Heart right ventricle (tissue), 16 donors: ENCODE measurements at regions not wholly inside any gene's neighbourhood (a gene's known extent, or its start where the extent isn't known, plus 50 kb on each side); places are given as distances from the start of the nearest gene placed in this dataset.
"Not testable (repeated sequence)": the region's sequence is repeated elsewhere in the genome, so short reads cannot be mapped to it uniquely, and the experiment has no call there.

Experiments used
- ATAC-seq, 8 donors: fragments of 200-7000 bp; cut with Tn5 transposase; one replicate each; pipeline ENCODE4 v1.9.1; 2020; ENCODE audit warnings: mild to moderate bottlenecking in 8 of 8, moderate library complexity in 8 of 8, moderate number of reproducible peaks in 1 of 8
- DNase-seq, 2 donors: peaks; one replicate each; pipeline ENCODE4 v3.0.0-alpha.2; 2020
- H3K27ac ChIP-seq, 10 donors: fragments of 200-600 bp; sonication (generic) in 2 of 10; one replicate each; pipeline versions ENCODE4 v1.5.0 to v1.8.0; 2020 to 2022; ENCODE audit warnings: mild to moderate bottlenecking in 3 of 10
- H3K27me3 ChIP-seq, 7 donors: fragments of 200-600 bp; one replicate each; pipeline ENCODE4 v1.8.0; 2021 to 2022; ENCODE audit warnings: mild to moderate bottlenecking in 2 of 7
- H3K36me3 ChIP-seq, 9 donors: fragments of 200-600 bp; sonication (generic) in 1 of 9; one replicate each; pipeline versions ENCODE4 v1.5.0 to v1.8.0; 2020 to 2022; ENCODE audit warnings: mild to moderate bottlenecking in 2 of 9
- H3K4me1 ChIP-seq, 9 donors: fragments of 200-600 bp; sonication (generic) in 1 of 9; one replicate each; pipeline versions ENCODE4 v1.5.0 to v1.8.0; 2020 to 2022; ENCODE audit warnings: mild to moderate bottlenecking in 4 of 9
- H3K4me3 ChIP-seq, 10 donors: fragments of 200-600 bp; sonication (generic) in 2 of 10; one replicate each; pipeline versions ENCODE4 v1.5.0 to v1.8.0; 2020 to 2022; ENCODE audit warnings: mild to moderate bottlenecking in 7 of 10, moderate library complexity in 2 of 10
- H3K9me3 ChIP-seq, 11 donors: fragments of 200-600 bp in 10 of 11; sonication (generic) in 2 of 11; one replicate each; pipeline versions ENCODE4 v1.5.0 to v1.8.0; 2013 to 2022; ENCODE audit warnings: mild to moderate bottlenecking in 2 of 11, control low read depth in 1 of 11, moderate library complexity in 1 of 11
- WGBS, 2 donors: extraction: QIAGEN DNeasy Blood & Tissue Kit; methylation state at CpG; one replicate each; pipeline ENCODE4 v1.1.7; 2013; ENCODE audit warnings: inconsistent platforms in 1 of 2; 5-methylcytosine and 5-hydroxymethylcytosine counted together
- intact Hi-C, 10 donors: fragments of 100-400 bp; cut with DNase I; formaldehyde crosslinking; loops; one replicate each; pipeline versions ENCODE4 v1.11.1 to v1.14.2; 2022
- TF ChIP-seq, protein P1 (sequence below), 9 donors: fragments of 200-600 bp; sonication (generic) in 2 of 9; IDR thresholded peaks; one replicate each; pipeline versions ENCODE4 v1.5.0 to v1.8.0; 2021 to 2022; ENCODE audit warnings: antibody characterized with exemption in 9 of 9, mild to moderate bottlenecking in 5 of 9, moderate library complexity in 1 of 9
- donor health status: Arrhythmogenic right ventricular cardiomyopathy.
- donor health status: ischemic (EF 13 %, LVEDD 7.1; RV severe dilation, severe dysfunction).
- donor health status: healthy with polysubstance abuse.
- donor health status: DM: no; HTN: yes; CAD: no.
- donor health status: DM: no; HTN: no; CAD: no.
- donor health status: ischemic (EF 25% LVEDD 6.9; RV normal size, moderate dysfunction).
- donor health status: ischemic (EF 25% LVEDD 5.7; RV mildly dilated, moderate dysfunction).
- donor health status: healthy.
- donor health status: DM: yes; HTN: yes; CAD: no.
- donor health status: Ischemic cardiomyopathy.
- donor health status: ischemic (EF 35%, LVEDD 5.7; RV mildly dilated, moderate dysfunction).
- donor health status: nonischemic (EF 11% LVEDD 7.7; RV severe dilation, severe dysfunction).
- donor health status: DM: yes; HTN: yes; CAD: no.
- donor health status: PGD.
- donor health status: ischemic (EF 29% LVEDD 5.4; RV normal size, mild dysfunction).
- donor health status: nonischemic (EF 23%, LVEDD 6.1; RV moderate dilation, normal function).

DNA sequence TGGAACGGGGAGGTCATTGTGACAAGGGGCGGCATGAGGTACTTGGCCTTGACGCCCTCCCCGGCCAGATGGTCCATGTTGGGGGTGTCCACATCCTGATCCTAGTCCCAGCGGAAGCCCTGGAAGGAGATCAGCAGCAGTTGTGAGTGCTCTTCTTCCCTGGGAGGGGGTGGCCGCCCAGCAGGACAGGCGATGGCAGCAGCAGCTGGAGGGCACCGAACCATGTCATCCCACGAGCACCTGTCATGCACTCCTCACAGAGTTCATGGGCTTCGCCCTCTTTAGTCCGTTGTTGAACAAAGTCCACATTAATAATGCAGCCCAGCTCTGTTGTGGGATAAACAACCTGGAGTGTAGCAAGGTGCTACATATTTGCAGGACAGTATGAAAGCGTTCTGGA lies 130.7 kb downstream of the UNC93B1 start:
- ATAC-seq, DNase-seq, intact Hi-C loops, H3K4me3 ChIP-seq, H3K36me3 ChIP-seq, H3K9me3 ChIP-seq, H3K27ac ChIP-seq, H3K4me1 ChIP-seq: not testable (repeated sequence)
- peaks cover 0 to 16% (median 0%) of the 10 kb centered on the region in 7 donors for H3K27me3 ChIP-seq
- 79 to 80% methylated on average over 12 of the region's 12 CpGs for WGBS, 2 donors

DNA sequence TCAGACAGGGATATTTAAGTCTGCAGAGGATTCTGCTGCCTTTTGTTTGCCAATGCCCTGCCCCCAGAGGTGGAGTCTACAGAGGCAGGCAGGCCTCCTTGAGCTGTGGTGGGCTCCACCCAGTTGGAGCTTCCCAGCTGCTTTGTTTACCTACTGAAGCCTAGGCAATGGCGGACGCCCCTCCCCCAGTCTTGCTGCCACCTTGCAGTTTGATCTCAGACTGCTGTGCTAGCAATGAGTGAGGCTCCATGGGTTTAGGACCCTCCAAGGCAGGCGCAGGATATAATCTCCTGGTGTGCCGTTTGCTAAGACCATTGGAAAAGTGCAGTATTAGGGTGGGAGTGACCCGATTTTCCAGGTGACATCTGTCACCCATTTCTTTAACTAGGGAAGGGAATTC lies 132.7 kb downstream of the UNC93B1 start:
- DNase-seq, ATAC-seq, H3K4me3 ChIP-seq, H3K36me3 ChIP-seq, H3K4me1 ChIP-seq, H3K27ac ChIP-seq, H3K9me3 ChIP-seq, intact Hi-C loops: not testable (repeated sequence)
- peaks cover 0 to 16% (median 0%) of the 10 kb centered on the region in 7 donors for H3K27me3 ChIP-seq
- WGBS, 2 donors: 92 to 96% methylated on average over 5 of the region's 5 CpGs

DNA sequence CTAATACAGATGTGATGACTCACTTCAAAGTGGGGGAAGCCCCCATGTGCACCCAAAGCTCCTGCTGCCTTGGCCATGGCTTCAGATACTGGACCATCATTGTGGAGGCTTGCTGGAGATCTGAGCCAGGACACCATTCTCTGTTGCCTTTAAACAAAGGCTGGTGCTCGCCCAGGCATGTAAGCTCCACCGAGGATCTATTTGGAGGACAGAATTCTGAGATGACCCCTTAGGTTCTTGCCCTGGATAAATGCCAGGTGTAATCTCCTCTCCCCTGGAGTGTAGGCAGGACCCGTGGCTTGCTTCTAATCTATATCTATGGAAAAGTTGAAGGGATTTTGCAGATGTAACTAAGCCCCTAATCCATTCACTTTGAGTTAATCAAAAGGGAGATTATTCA lies 141.0 kb downstream of the UNC93B1 start:
- 35 to 40% methylated on average over 3 of the region's 3 CpGs for WGBS, 2 donors
- H3K36me3 ChIP-seq, DNase-seq, H3K4me1 ChIP-seq, H3K9me3 ChIP-seq, H3K4me3 ChIP-seq, intact Hi-C loops, ATAC-seq, H3K27me3 ChIP-seq, H3K27ac ChIP-seq: not testable (repeated sequence)

DNA sequence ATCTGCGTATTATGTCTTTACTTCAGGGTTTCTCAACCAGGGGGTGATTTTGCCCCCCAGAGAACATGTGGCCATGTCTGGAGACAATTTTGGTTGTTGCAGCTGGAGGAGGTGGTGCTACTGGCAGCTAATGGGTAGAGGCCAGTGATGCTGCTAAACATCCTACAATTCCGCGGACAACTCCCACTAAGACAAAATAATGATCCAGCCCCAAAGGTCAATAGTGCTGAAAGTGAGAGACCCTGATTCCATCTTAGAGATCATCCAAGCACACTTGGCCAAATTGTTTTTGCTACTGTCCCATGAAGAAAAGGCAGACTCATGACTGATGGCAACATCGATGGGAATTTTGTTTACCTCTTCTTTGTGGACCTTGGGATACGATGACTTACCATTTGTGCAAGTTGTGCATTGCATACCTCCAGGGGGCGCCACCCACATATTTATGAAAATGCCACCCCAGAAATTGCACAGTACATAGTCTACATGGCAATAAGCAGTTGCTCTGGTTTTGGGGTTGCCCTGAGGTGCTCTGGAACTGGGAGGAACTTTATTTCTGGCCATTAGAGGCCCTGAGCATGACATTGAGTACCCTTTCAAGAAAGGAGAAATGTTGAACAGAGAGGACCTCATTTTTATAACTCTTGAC lies 144.3 kb downstream of the UNC93B1 start:
- H3K9me3 ChIP-seq, H3K27me3 ChIP-seq, H3K4me1 ChIP-seq, DNase-seq, H3K4me3 ChIP-seq, H3K36me3 ChIP-seq, intact Hi-C loops, H3K27ac ChIP-seq, ATAC-seq: not testable (repeated sequence)
- TF ChIP-seq, protein P1, sequence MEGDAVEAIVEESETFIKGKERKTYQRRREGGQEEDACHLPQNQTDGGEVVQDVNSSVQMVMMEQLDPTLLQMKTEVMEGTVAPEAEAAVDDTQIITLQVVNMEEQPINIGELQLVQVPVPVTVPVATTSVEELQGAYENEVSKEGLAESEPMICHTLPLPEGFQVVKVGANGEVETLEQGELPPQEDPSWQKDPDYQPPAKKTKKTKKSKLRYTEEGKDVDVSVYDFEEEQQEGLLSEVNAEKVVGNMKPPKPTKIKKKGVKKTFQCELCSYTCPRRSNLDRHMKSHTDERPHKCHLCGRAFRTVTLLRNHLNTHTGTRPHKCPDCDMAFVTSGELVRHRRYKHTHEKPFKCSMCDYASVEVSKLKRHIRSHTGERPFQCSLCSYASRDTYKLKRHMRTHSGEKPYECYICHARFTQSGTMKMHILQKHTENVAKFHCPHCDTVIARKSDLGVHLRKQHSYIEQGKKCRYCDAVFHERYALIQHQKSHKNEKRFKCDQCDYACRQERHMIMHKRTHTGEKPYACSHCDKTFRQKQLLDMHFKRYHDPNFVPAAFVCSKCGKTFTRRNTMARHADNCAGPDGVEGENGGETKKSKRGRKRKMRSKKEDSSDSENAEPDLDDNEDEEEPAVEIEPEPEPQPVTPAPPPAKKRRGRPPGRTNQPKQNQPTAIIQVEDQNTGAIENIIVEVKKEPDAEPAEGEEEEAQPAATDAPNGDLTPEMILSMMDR (IDR thresholded peaks at IDR 0.05): peak in 5 of 9 donors; percentile 10 to 41 (median 21)
- 70 to 72% methylated on average over 4 of the region's 6 CpGs for WGBS, 2 donors

DNA sequence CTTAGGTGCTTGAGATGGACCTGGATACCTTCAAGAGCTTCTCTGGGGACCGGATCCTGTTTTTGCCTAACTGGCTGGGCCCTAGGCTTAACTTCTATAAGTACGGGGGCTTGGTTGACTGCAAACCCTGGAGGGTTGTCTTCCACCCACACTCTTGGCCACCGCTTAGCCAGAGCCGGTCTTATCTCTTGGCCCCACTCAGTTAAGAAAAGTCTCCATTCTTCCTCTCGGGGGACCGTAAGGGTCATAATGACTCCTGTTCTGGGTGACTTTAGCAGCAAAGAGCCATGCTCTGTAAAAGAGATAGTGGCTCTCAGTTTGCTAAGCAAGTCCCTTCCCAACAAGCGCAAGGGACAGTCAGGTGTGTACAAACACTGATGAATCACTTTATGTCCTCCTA lies 153.2 kb downstream of the UNC93B1 start:
- H3K36me3 ChIP-seq, H3K4me3 ChIP-seq, H3K27me3 ChIP-seq, ATAC-seq, H3K9me3 ChIP-seq, H3K4me1 ChIP-seq, H3K27ac ChIP-seq, DNase-seq, intact Hi-C loops: not testable (repeated sequence)
- 41 to 55% methylated on average over 7 of the region's 7 CpGs for WGBS, 2 donors

DNA sequence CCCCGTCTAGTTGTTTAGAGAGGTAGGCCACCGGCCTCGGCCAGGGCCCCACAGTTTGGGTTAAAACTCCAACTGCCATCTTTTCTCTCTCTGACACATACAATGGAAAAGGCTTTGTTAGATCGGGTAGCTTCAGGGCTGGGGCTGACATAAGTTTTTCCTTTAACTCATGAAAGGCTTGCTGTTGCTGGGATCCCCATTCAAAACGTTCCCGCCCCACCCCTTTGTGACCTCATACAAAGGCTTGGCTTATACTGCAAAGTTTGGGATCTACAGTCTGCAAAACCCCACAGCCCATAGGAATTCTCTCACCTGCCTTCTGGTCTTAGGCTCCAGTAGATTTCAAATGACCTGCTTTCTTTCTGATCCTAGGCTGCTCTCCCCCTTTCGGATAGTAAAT lies 154.1 kb downstream of the UNC93B1 start:
- H3K27me3 ChIP-seq, H3K27ac ChIP-seq, DNase-seq, H3K4me3 ChIP-seq, H3K36me3 ChIP-seq, H3K9me3 ChIP-seq, H3K4me1 ChIP-seq, ATAC-seq: not testable (repeated sequence)
- intact Hi-C loops: loop anchor here in 1 of 10 donors (10.0 kb wide), 1 partner anchor 105 kb away; no protein-coding TSS in a partner anchor
- WGBS, 2 donors: 74 to 77% methylated on average over 5 to 7 of the region's 7 CpGs
